ENCODE measurements at regions not wholly inside any gene's neighbourhood (a gene's known extent, or its start where the extent isn't known, plus 50 kb on each side); places are given as distances from the start of the nearest gene placed in this dataset.
"Not testable (repeated sequence)": the region's sequence is repeated elsewhere in the genome, so short reads cannot be mapped to it uniquely, and the experiment has no call there.

GRCh38 chr3:132987396-132987795 lies 50.8 kb upstream of the TMEM108 start:
- no peak for DNase-seq (ENCODE audit: low spot score)

GRCh38 chr3:132984181-132984580 lies 54.0 kb upstream of the TMEM108 start:
- DNase-seq (ENCODE audit: low spot score) = no peak

GRCh38 chr3:132983143-132983770 lies 54.9 kb upstream of the TMEM108 start:
- no peak for DNase-seq (ENCODE audit: low spot score)

GRCh38 chr3:132981719-132982118 lies 56.5 kb upstream of the TMEM108 start:
- no peak for DNase-seq (ENCODE audit: low spot score)

GRCh38 chr3:132980102-132980501 lies 58.1 kb upstream of the TMEM108 start:
- no peak for DNase-seq (ENCODE audit: low spot score)

- no peak for DNase-seq (ENCODE audit: low spot score)
These were observed 58.6 kb upstream of the TMEM108 start for GRCh38 chr3:132979606-132980005.

GRCh38 chr3:132978946-132979345 lies 59.2 kb upstream of the TMEM108 start:
- not testable (repeated sequence) for DNase-seq (ENCODE audit: low spot score)

GRCh38 chr3:132978464-132978863 lies 59.7 kb upstream of the TMEM108 start:
- DNase-seq (ENCODE audit: low spot score) = no peak

GRCh38 chr3:132974097-132974496 lies 64.1 kb upstream of the TMEM108 start:
- no peak for DNase-seq (ENCODE audit: low spot score)

GRCh38 chr3:132973441-132973840 lies 64.8 kb upstream of the TMEM108 start:
- DNase-seq (ENCODE audit: low spot score) = no peak

- no peak for DNase-seq (ENCODE audit: low spot score)
These were observed 65.9 kb upstream of the TMEM108 start for GRCh38 chr3:132972333-132972732.

GRCh38 chr3:132966374-132966773 lies 71.8 kb upstream of the TMEM108 start:
- no peak for DNase-seq (ENCODE audit: low spot score)

- DNase-seq (ENCODE audit: low spot score) = no peak
These were observed 73.9 kb upstream of the TMEM108 start for GRCh38 chr3:132964266-132964665.

GRCh38 chr3:132963786-132964185 lies 74.4 kb upstream of the TMEM108 start:
- no peak for DNase-seq (ENCODE audit: low spot score)

- no peak for DNase-seq (ENCODE audit: low spot score)
These were observed 76.2 kb upstream of the TMEM108 start for GRCh38 chr3:132961991-132962390.

GRCh38 chr3:132953683-132954082 lies 84.5 kb upstream of the TMEM108 start:
- DNase-seq (ENCODE audit: low spot score) = no peak

GRCh38 chr3:132927896-132928295 lies 110.3 kb upstream of the TMEM108 start:
- no peak for DNase-seq (ENCODE audit: low spot score)

GRCh38 chr3:132926098-132926497 lies 112.1 kb upstream of the TMEM108 start:
- no peak for DNase-seq (ENCODE audit: low spot score)

GRCh38 chr3:132925256-132925930 lies 112.8 kb upstream of the TMEM108 start:
- no peak for DNase-seq (ENCODE audit: low spot score)

GRCh38 chr3:132916096-132916495 lies 122.1 kb upstream of the TMEM108 start:
- DNase-seq (ENCODE audit: low spot score) = no peak

GRCh38 chr3:132912416-132912753 lies 125.8 kb upstream of the TMEM108 start:
- DNase-seq (ENCODE audit: low spot score) = no peak

- DNase-seq (ENCODE audit: low spot score) = no peak
These were observed 126.3 kb upstream of the TMEM108 start for GRCh38 chr3:132911741-132912415.

GRCh38 chr3:132907293-132907692 lies 130.9 kb upstream of the TMEM108 start:
- DNase-seq (ENCODE audit: low spot score) = no peak

- DNase-seq (ENCODE audit: low spot score) = no peak
These were observed 137.7 kb upstream of the TMEM108 start for GRCh38 chr3:132900481-132900880.
